Spleen (tissue), 11 donors: ENCODE measurements at regions not wholly inside any gene's neighbourhood (a gene's known extent, or its start where the extent isn't known, plus 50 kb on each side); places are given as distances from the start of the nearest gene placed in this dataset.

ENCODE experiments used
- DNase-seq: peaks from one replicate; pipeline ENCODE4 v3.0.0-alpha.2; 2020
- H3K27ac ChIP-seq, 8 donors: fragments of 200-600 bp; sonication (generic) in 7 of 8; 1 replicate in 4 of 8; 2 replicates in 4 of 8; pipeline versions ENCODE4 v1.5.0 to v1.8.0; 2016 to 2021; ENCODE audit warnings: inconsistent platforms in 4 of 8, mild to moderate bottlenecking in 4 of 8, moderate library complexity in 1 of 8
- H3K27me3 ChIP-seq, 7 donors: fragments of 200-600 bp; sonication (generic) in 6 of 7; replicated peaks in 1 of 7; 1 replicate in 4 of 7; 2 replicates in 3 of 7; pipeline versions ENCODE4 v1.5.0 to v1.8.0; 2016 to 2021; ENCODE audit warnings: inconsistent platforms in 3 of 7, mild to moderate bottlenecking in 1 of 7
- H3K36me3 ChIP-seq, 6 donors: fragments of 200-600 bp; sonication (generic) in 5 of 6; 1 replicate in 4 of 6; 2 replicates in 2 of 6; pipeline versions ENCODE4 v1.5.0 to v1.8.0; 2016 to 2021; ENCODE audit warnings: inconsistent platforms in 2 of 6
- H3K4me1 ChIP-seq, 6 donors: fragments of 200-600 bp; sonication (generic) in 5 of 6; 1 replicate in 3 of 6; 2 replicates in 3 of 6; pipeline versions ENCODE4 v1.5.0 to v1.8.0; 2016 to 2021; ENCODE audit warnings: inconsistent platforms in 3 of 6
- H3K4me3 ChIP-seq, 8 donors: fragments of 200-600 bp; sonication (generic) in 7 of 8; 1 replicate in 4 of 8; 2 replicates in 4 of 8; pipeline versions ENCODE4 v1.5.0 to v1.8.0; 2016 to 2021; ENCODE audit warnings: inconsistent platforms in 4 of 8, mild to moderate bottlenecking in 4 of 8, moderate library complexity in 2 of 8
- H3K9me3 ChIP-seq, 8 donors: fragments of 200-600 bp; sonication (generic) in 7 of 8; 1 replicate in 4 of 8; 2 replicates in 4 of 8; pipeline versions ENCODE4 v1.5.0 to v1.8.0; 2016 to 2021; ENCODE audit warnings: inconsistent platforms in 4 of 8
- CTCF ChIP-seq, 11 experiments: fragments of 200-600 bp in 7 of 11; fragments of 450-650 bp in 4 of 11; sonication (generic) in 4 of 11; IDR thresholded peaks in 8 of 11; conservative IDR thresholded peaks in 3 of 11; 1 replicate in 7 of 11; 2 replicates in 4 of 11; pipeline versions ENCODE4 v1.4.0 to v1.8.0; 2016 to 2021; ENCODE audit warnings: antibody characterized with exemption in 11 of 11, inconsistent platforms in 4 of 11, mild to moderate bottlenecking in 1 of 11
- POLR2A ChIP-seq, 3 donors: fragments of 450-650 bp; IDR thresholded peaks; one replicate each; pipeline ENCODE4 v1.5.1; 2017; ENCODE audit warnings: antibody characterized with exemption in 3 of 3, mild to moderate bottlenecking in 1 of 3
- POLR2AphosphoS5 ChIP-seq, 3 donors: sonication (generic); formaldehyde crosslinking; IDR thresholded peaks; one replicate each; pipeline ENCODE4 v1.5.1; 2017; ENCODE audit warnings: antibody characterized with exemption in 3 of 3
- WGBS, 5 donors: extraction: QIAGEN DNeasy Blood & Tissue Kit in 3 of 5; methylation state at CpG; one replicate each; pipeline versions ENCODE4 v1.1.5 to v1.1.7; 2013 to 2018; 5-methylcytosine and 5-hydroxymethylcytosine counted together
- intact Hi-C: fragments of 100-400 bp; cut with DNase I; formaldehyde crosslinking; loops from one replicate; pipeline ENCODE4 v1.15.0; 2023; ENCODE audit warnings: low total_unique reads
- donor health status: healthy with polysubstance abuse.
- donor health status: DM: no; HTN: no; CAD: no; lungs with moderate emphysema.
- donor health status: DM: no; HTN: no; CAD: no.
- donor health status: Bipolar disorder and iron deficiency.
- donor health status: healthy.
- donor health status: DM: no; HTN: no; CAD: no.
- donor health status: DM: yes; HTN: yes; CAD: no.

GRCh38 chr9:30140407-30140806 is 2244.0 kb upstream of the ACO1 start:
- TF ChIP-seq CTCF (IDR thresholded peaks at IDR 0.05 in 8 of 11, conservative IDR thresholded peaks at IDR 0.05 in 3 of 11) (no peak), POLR2A (IDR thresholded peaks at IDR 0.05) (no peak)
- Histone ChIP-seq H3K27me3 (no peaks in the 10 kb centered on the region), H3K9me3 (peaks cover 0 to 7% (median 0%) of the 10 kb centered on the region in 8 donors), H3K36me3 (no peaks in the 10 kb centered on the region), H3K4me3 (no peak overlapping the region), H3K4me1 (no peaks in the 10 kb centered on the region), H3K27ac (no peak overlapping the region)
- WGBS, 5 donors: 67 to 86% (median 72%) methylated on average over 2 of the region's 2 CpGs
- no peak for DNase-seq
- intact Hi-C loops: no loop called here

- Histone ChIP-seq H3K4me1 (no peaks in the 10 kb centered on the region), H3K27me3 (no peaks in the 10 kb centered on the region), H3K4me3 (no peak overlapping the region), H3K27ac (no peak overlapping the region), H3K9me3 (peaks cover 0 to 6% (median 2%) of the 10 kb centered on the region in 8 donors), H3K36me3 (no peaks in the 10 kb centered on the region)
- DNase-seq: no peak
- 73 to 87% (median 81%) methylated on average over 7 of the region's 7 CpGs for WGBS, 5 donors
- intact Hi-C loops: no loop called here
- TF ChIP-seq POLR2A (IDR thresholded peaks at IDR 0.05) (no peak), CTCF (IDR thresholded peaks at IDR 0.05 in 8 of 11, conservative IDR thresholded peaks at IDR 0.05 in 3 of 11) (no peak), POLR2AphosphoS5 (IDR thresholded peaks at IDR 0.05) (no peak)
Measured at GRCh38 chr9:30160570-30160969, 2223.9 kb upstream of the ACO1 start.

- Histone ChIP-seq H3K27me3 (no peaks in the 10 kb centered on the region), H3K36me3 (no peaks in the 10 kb centered on the region), H3K27ac (no peak overlapping the region), H3K9me3 (peaks cover 0 to 14% (median 9%) of the 10 kb centered on the region in 8 donors), H3K4me1 (no peaks in the 10 kb centered on the region), H3K4me3 (no peak overlapping the region)
- intact Hi-C loops: no loop called here
- TF ChIP-seq CTCF (IDR thresholded peaks at IDR 0.05 in 8 of 11, conservative IDR thresholded peaks at IDR 0.05 in 3 of 11) (no peak), POLR2A (IDR thresholded peaks at IDR 0.05) (no peak), POLR2AphosphoS5 (IDR thresholded peaks at IDR 0.05) (no peak)
- WGBS, 5 donors: 70 to 88% (median 78%) methylated on average over 1 of the region's 1 CpG
- DNase-seq: no peak
Measured at GRCh38 chr9:30172206-30172605, 2212.2 kb upstream of the ACO1 start.

GRCh38 chr9:30178610-30179009 is 2205.8 kb upstream of the ACO1 start:
- no peaks in the 10 kb centered on the region for H3K4me1 ChIP-seq
- intact Hi-C loops: no loop called here
- no peaks in the 10 kb centered on the region for H3K9me3 ChIP-seq
- no peak overlapping the region for H3K4me3 ChIP-seq
- H3K36me3 ChIP-seq: no peaks in the 10 kb centered on the region
- TF ChIP-seq POLR2A (IDR thresholded peaks at IDR 0.05) (no peak), POLR2AphosphoS5 (IDR thresholded peaks at IDR 0.05) (no peak), CTCF (IDR thresholded peaks at IDR 0.05 in 8 of 11, conservative IDR thresholded peaks at IDR 0.05 in 3 of 11) (no peak)
- DNase-seq: no peak
- H3K27ac ChIP-seq: no peak overlapping the region
- H3K27me3 ChIP-seq: no peaks in the 10 kb centered on the region
